Heart right ventricle (tissue), 16 donors: ENCODE measurements at regions not wholly inside any gene's neighbourhood (a gene's known extent, or its start where the extent isn't known, plus 50 kb on each side); places are given as distances from the start of the nearest gene placed in this dataset.

Source experiments
- ATAC-seq, 8 donors: fragments of 200-7000 bp; cut with Tn5 transposase; one replicate each; pipeline ENCODE4 v1.9.1; 2020; ENCODE audit warnings: mild to moderate bottlenecking in 8 of 8, moderate library complexity in 8 of 8, moderate number of reproducible peaks in 1 of 8
- DNase-seq, 2 donors: peaks; one replicate each; pipeline ENCODE4 v3.0.0-alpha.2; 2020
- H3K27ac ChIP-seq, 10 donors: fragments of 200-600 bp; sonication (generic) in 2 of 10; one replicate each; pipeline versions ENCODE4 v1.5.0 to v1.8.0; 2020 to 2022; ENCODE audit warnings: mild to moderate bottlenecking in 3 of 10
- H3K27me3 ChIP-seq, 7 donors: fragments of 200-600 bp; one replicate each; pipeline ENCODE4 v1.8.0; 2021 to 2022; ENCODE audit warnings: mild to moderate bottlenecking in 2 of 7
- H3K36me3 ChIP-seq, 9 donors: fragments of 200-600 bp; sonication (generic) in 1 of 9; one replicate each; pipeline versions ENCODE4 v1.5.0 to v1.8.0; 2020 to 2022; ENCODE audit warnings: mild to moderate bottlenecking in 2 of 9
- H3K4me1 ChIP-seq, 9 donors: fragments of 200-600 bp; sonication (generic) in 1 of 9; one replicate each; pipeline versions ENCODE4 v1.5.0 to v1.8.0; 2020 to 2022; ENCODE audit warnings: mild to moderate bottlenecking in 4 of 9
- H3K4me3 ChIP-seq, 10 donors: fragments of 200-600 bp; sonication (generic) in 2 of 10; one replicate each; pipeline versions ENCODE4 v1.5.0 to v1.8.0; 2020 to 2022; ENCODE audit warnings: mild to moderate bottlenecking in 7 of 10, moderate library complexity in 2 of 10
- H3K9me3 ChIP-seq, 11 donors: fragments of 200-600 bp in 10 of 11; sonication (generic) in 2 of 11; one replicate each; pipeline versions ENCODE4 v1.5.0 to v1.8.0; 2013 to 2022; ENCODE audit warnings: mild to moderate bottlenecking in 2 of 11, control low read depth in 1 of 11, moderate library complexity in 1 of 11
- WGBS, 2 donors: extraction: QIAGEN DNeasy Blood & Tissue Kit; methylation state at CpG; one replicate each; pipeline ENCODE4 v1.1.7; 2013; ENCODE audit warnings: inconsistent platforms in 1 of 2; 5-methylcytosine and 5-hydroxymethylcytosine counted together
- intact Hi-C, 10 donors: fragments of 100-400 bp; cut with DNase I; formaldehyde crosslinking; loops; one replicate each; pipeline versions ENCODE4 v1.11.1 to v1.14.2; 2022
- TF ChIP-seq, protein P1 (sequence below), 9 donors: fragments of 200-600 bp; sonication (generic) in 2 of 9; IDR thresholded peaks; one replicate each; pipeline versions ENCODE4 v1.5.0 to v1.8.0; 2021 to 2022; ENCODE audit warnings: antibody characterized with exemption in 9 of 9, mild to moderate bottlenecking in 5 of 9, moderate library complexity in 1 of 9
- donor health status: Arrhythmogenic right ventricular cardiomyopathy.
- donor health status: ischemic (EF 13 %, LVEDD 7.1; RV severe dilation, severe dysfunction).
- donor health status: healthy with polysubstance abuse.
- donor health status: DM: no; HTN: yes; CAD: no.
- donor health status: DM: no; HTN: no; CAD: no.
- donor health status: ischemic (EF 25% LVEDD 6.9; RV normal size, moderate dysfunction).
- donor health status: ischemic (EF 25% LVEDD 5.7; RV mildly dilated, moderate dysfunction).
- donor health status: healthy.
- donor health status: DM: yes; HTN: yes; CAD: no.
- donor health status: Ischemic cardiomyopathy.
- donor health status: ischemic (EF 35%, LVEDD 5.7; RV mildly dilated, moderate dysfunction).
- donor health status: nonischemic (EF 11% LVEDD 7.7; RV severe dilation, severe dysfunction).
- donor health status: DM: yes; HTN: yes; CAD: no.
- donor health status: PGD.
- donor health status: ischemic (EF 29% LVEDD 5.4; RV normal size, mild dysfunction).
- donor health status: nonischemic (EF 23%, LVEDD 6.1; RV moderate dilation, normal function).

DNA sequence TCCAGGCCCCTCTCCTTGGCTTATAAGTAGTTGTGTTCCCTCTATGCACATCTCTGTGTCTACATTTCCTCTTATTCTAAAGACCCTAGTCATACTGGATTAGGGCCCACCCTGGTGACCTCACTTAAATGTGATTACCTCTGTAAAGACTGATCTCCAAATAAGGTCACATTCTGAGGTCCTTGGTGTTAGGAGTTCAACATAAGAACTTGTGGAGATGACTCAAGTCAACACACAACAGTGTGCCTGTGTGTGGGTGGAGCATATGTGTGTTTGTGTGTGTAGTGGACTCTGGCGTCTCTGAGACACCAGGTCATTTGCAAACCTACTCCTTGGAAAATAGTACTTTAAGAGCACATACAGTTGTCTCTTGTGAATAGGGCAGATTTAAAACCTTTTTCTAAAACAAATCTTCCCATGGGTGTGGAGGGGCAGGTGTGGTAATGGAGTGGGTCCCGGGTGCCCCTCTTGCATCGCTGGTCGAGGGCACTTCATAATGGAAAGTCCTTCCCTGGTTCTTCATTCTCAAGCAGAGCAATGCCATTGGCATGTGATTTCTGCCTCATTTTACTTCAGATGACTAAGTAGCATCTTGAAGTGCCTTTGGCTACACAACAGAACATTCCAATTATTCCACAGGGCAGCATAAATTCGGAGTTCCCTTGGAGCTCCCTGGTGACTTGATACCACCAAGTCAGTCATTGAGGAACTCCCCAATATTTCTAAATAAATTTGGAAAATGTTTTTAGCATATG lies 84.4 kb downstream of the C9orf152 start:
- H3K4me1 ChIP-seq: peaks cover 11 to 89% (median 60%) of the 10 kb centered on the region in 9 donors
- no peak overlapping the region for H3K4me3 ChIP-seq
- DNase-seq: no peak
- H3K27ac ChIP-seq: peak overlapping the region in 7 of 10 donors; percentile 78 to 93 (median 88)
- peaks cover 0 to 10% (median 0%) of the 10 kb centered on the region in 9 donors for H3K36me3 ChIP-seq
- TF ChIP-seq, protein P1, sequence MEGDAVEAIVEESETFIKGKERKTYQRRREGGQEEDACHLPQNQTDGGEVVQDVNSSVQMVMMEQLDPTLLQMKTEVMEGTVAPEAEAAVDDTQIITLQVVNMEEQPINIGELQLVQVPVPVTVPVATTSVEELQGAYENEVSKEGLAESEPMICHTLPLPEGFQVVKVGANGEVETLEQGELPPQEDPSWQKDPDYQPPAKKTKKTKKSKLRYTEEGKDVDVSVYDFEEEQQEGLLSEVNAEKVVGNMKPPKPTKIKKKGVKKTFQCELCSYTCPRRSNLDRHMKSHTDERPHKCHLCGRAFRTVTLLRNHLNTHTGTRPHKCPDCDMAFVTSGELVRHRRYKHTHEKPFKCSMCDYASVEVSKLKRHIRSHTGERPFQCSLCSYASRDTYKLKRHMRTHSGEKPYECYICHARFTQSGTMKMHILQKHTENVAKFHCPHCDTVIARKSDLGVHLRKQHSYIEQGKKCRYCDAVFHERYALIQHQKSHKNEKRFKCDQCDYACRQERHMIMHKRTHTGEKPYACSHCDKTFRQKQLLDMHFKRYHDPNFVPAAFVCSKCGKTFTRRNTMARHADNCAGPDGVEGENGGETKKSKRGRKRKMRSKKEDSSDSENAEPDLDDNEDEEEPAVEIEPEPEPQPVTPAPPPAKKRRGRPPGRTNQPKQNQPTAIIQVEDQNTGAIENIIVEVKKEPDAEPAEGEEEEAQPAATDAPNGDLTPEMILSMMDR (IDR thresholded peaks at IDR 0.05): no peak
- no peaks in the 10 kb centered on the region for H3K9me3 ChIP-seq
- intact Hi-C loops: no loop called here
- H3K27me3 ChIP-seq: no peaks in the 10 kb centered on the region
- no peak for ATAC-seq
- 81 to 84% methylated on average over 5 of the region's 5 CpGs for WGBS, 2 donors

DNA sequence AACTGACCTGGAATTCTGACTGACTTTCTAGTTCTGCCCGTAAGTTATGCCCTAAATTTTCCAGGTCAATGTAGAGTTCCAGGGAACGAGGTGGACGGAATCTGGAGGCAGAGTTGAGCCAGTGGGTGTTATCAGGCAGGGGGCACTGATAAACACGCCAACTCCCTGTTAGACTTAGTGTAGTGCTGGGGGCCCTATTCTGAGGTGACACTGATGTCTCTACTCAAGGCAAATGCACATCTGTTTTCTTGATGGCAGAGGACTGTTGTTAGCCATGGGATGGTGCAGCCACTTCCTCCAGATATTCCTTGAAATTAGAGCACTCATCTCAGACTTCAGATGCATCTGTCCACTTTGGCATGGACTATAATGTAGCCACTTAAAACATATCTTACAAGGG lies 83.5 kb downstream of the C9orf152 start:
- Histone ChIP-seq H3K4me1 (peaks cover 18 to 98% (median 67%) of the 10 kb centered on the region in 9 donors), H3K27ac (peak overlapping the region in 9 of 10 donors; percentile 78 to 94 (median 88)), H3K9me3 (no peaks in the 10 kb centered on the region), H3K36me3 (peaks cover 0 to 6% (median 0%) of the 10 kb centered on the region in 9 donors), H3K27me3 (no peaks in the 10 kb centered on the region), H3K4me3 (peak overlapping the region in 1 of 10 donors; percentile 51)
- intact Hi-C loops: no loop called here
- DNase-seq: no peak
- WGBS, 2 donors: 37 to 54% methylated on average over 4 of the region's 4 CpGs
- TF ChIP-seq, protein P1 (IDR thresholded peaks at IDR 0.05): no peak
- ATAC-seq: no peak

DNA sequence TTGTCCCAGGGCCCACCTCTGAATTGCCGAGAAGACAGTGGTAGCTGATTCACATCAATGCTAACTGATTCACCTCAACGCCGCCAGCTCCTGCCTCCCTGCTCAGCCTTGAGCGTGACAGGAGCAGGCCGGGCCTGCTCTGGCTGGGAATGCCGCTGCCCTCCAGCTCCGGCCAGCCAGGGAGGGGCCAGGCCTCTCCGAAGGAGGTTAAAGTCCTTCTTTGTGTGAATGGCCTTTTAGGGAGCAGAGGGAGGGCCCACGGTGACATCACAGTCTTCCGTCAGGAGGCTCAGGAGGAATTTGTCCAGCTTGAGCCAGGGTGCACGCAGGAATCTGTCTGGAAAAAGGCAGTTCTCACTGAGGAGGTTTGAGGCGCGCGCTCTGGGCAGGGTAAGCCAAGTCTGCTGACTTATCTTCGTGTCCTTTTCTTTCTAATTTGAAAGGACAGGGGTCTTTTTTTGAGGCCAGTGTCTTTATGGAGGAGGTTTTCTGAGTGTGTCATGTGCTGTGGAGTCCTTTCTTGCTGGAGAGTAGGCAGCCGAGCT lies 82.7 kb downstream of the C9orf152 start:
- Histone ChIP-seq H3K4me3 (peak overlapping the region; percentile 25 to 53 (median 42)), H3K27ac (peak overlapping the region; percentile 78 to 94 (median 87)), H3K36me3 (peaks cover 0 to 3% (median 0%) of the 10 kb centered on the region in 9 donors), H3K27me3 (no peaks in the 10 kb centered on the region), H3K4me1 (peaks cover 20 to 100% (median 76%) of the 10 kb centered on the region in 9 donors), H3K9me3 (no peaks in the 10 kb centered on the region)
- WGBS, 2 donors: 4 to 13% methylated on average over 16 of the region's 16 CpGs
- TF ChIP-seq, protein P1 (IDR thresholded peaks at IDR 0.05): no peak
- ATAC-seq (peak; percentile 78 to 90 (median 86)), DNase-seq (peak; percentile 82 to 92)
- intact Hi-C loops: loop anchor here in 3 of 10 donors (5.0 kb wide), 3 partner anchors 43 to 58 kb away; no protein-coding TSS in a partner anchor

DNA sequence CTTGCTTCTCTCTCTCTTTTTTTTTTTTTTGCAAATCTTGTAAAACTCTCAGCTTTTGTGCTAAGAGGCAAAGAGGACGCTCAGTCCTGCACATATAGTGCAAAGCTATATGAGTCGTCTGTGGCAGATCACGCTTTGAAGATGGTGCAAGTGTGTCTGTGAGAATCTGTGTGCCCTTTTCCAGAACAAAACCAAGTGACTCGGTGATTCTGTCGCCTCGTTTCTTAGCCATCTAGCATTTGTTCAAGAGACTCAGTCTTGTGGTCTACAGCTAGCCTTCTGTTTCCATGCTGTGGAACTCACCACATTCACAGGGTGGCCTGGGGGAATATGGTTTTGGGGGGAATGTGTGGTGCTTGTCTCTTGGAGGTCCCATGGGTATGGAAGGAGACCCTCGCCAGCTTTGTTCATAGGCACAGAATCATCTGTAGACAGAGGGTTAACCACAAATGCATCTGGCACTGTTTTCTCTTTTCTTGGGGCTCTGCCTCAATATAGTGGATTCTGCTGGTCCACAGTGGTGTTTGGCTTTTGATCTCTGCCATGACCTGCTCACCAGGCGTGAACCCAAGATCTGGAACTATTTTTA lies 82.1 kb downstream of the C9orf152 start:
- TF ChIP-seq, protein P1 (IDR thresholded peaks at IDR 0.05): no peak
- 32 to 40% methylated on average over 8 of the region's 8 CpGs for WGBS, 2 donors
- intact Hi-C loops: loop anchor here in 3 of 10 donors (5.0 kb wide), 3 partner anchors 44 to 59 kb away; no protein-coding TSS in a partner anchor
- ATAC-seq: no peak
- peak overlapping the region; percentile 25 to 53 (median 42) for H3K4me3 ChIP-seq
- H3K36me3 ChIP-seq: no peaks in the 10 kb centered on the region
- H3K27me3 ChIP-seq: no peaks in the 10 kb centered on the region
- peaks cover 20 to 100% (median 81%) of the 10 kb centered on the region in 9 donors for H3K4me1 ChIP-seq
- no peaks in the 10 kb centered on the region for H3K9me3 ChIP-seq
- DNase-seq: no peak
- peak overlapping the region; percentile 78 to 94 (median 87) for H3K27ac ChIP-seq
